Activated T-helper 1 cell treated with anti-CD3 and anti-CD28 coated beads, Interleukin-12 subunit alpha, Interleukin-12 subunit beta, Interleukin-2, Interleukin-4 antibody, amounts not matched to agents 30 ng/mL and 10 ng/mL and 1 ng/mL, durations not matched to agents 14 hours and 24 hours and 36 hours (primary cell): ENCODE measurements at regions not wholly inside any gene's neighbourhood (a gene's known extent, or its start where the extent isn't known, plus 50 kb on each side); places are given as distances from the start of the nearest gene placed in this dataset.

ENCODE experiments used
- DNase-seq: peaks from one replicate; pipeline ENCODE4 v3.0.0; 2021; ENCODE audit warnings: low spot score
- H3K27ac Mint-ChIP-seq: one replicate; pipeline ENCODE4 v1.8.0; 2021; ENCODE audit warnings: mild to moderate bottlenecking, mixed read lengths
- H3K27me3 Mint-ChIP-seq: one replicate; pipeline ENCODE4 v1.8.0; 2022; ENCODE audit warnings: mild to moderate bottlenecking, moderate library complexity, mixed read lengths; ENCODE audit not compliant: insufficient read depth
- H3K36me3 Mint-ChIP-seq: one replicate; pipeline ENCODE4 v1.8.0; 2021; ENCODE audit warnings: low read depth, mixed read lengths
- H3K4me1 Mint-ChIP-seq: one replicate; pipeline ENCODE4 v1.8.0; 2021; ENCODE audit warnings: low read depth, mixed read lengths
- H3K4me3 Mint-ChIP-seq: one replicate; pipeline ENCODE4 v1.8.0; 2021; ENCODE audit warnings: mild to moderate bottlenecking, moderate library complexity, mixed read lengths
- H3K9me3 Mint-ChIP-seq: one replicate; pipeline ENCODE4 v1.8.0; 2021; ENCODE audit warnings: mixed read lengths
- intact Hi-C: fragments of 100-400 bp; cut with micrococcal nuclease; formaldehyde crosslinking; loops from one replicate; pipeline ENCODE4 v1.15.1; 2024

GRCh38 chr4:178142724-178143123 is 700.5 kb upstream of the AGA start:
- H3K9me3 Mint-ChIP-seq, result peaks cover 31% of the 10 kb centered on the region
- H3K4me3 Mint-ChIP-seq, result no peak overlapping the region
- intact Hi-C loops, result no loop called here
- H3K27ac Mint-ChIP-seq, result no peak overlapping the region
- H3K36me3 Mint-ChIP-seq, result no peaks in the 10 kb centered on the region
- H3K4me1 Mint-ChIP-seq, result no peaks in the 10 kb centered on the region
- no peaks in the 10 kb centered on the region for H3K27me3 Mint-ChIP-seq
- no peak for DNase-seq

DNA sequence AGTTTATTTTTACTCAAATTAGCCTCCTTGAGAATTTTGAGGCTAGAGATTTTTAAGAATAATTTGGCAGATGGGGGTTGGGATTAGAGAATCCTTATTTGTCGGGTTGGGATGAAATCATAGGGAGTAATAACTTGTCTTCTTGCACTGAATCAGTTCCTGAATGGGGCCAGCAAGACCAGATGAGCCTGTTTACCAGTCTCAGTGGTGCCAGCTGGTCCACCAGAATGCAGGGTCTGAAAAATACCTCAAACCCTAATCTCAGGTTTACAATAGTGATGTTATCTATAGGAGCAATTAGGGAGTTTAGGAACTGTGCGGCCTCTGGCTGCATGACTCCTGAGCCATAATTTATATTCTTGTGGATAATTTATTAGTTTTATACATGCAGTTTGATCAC is 705.9 kb upstream of the AGA start:
- DNase-seq, result no peak
- Mint-ChIP-seq H3K4me1 (no peaks in the 10 kb centered on the region), H3K27me3 (no peaks in the 10 kb centered on the region), H3K36me3 (no peaks in the 10 kb centered on the region), H3K27ac (no peak overlapping the region), H3K9me3 (peaks cover 7% of the 10 kb centered on the region), H3K4me3 (no peak overlapping the region)
- intact Hi-C loops, result no loop called here

DNA sequence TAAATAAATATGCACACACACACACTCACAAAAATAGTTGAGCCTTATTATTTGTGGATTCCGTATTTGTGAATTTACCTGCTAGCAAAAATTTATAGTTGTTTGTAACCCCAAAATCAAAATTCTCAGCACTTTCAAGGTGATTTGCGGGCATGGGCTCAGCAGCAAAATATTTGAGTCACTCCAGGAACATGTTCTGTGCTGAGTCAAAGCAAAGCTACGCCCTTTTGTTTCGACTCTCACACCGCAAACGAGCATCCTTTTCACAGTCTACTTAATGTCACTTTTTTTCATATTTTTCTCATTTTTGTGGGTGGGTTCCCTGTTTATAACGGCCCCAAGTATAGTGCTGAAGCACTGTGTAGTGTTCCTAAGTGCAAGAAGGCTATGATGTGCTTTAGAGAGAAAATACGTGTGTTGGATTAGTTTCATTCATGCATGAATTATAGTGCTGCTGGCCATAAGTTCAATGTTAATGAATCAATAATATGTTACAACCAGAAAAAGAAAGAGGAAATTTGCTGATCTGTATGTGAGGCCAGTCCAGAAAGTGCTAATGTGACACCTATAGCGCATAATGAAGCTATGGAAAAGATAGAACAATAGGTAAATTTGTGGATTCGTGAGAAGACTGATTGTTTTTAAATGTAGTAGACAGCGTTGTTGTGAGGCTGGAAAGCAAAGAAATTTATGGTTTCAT is 723.2 kb upstream of the AGA start:
- intact Hi-C loops, result no loop called here
- Mint-ChIP-seq H3K9me3 (peaks cover 9% of the 10 kb centered on the region), H3K36me3 (no peaks in the 10 kb centered on the region), H3K4me1 (no peaks in the 10 kb centered on the region), H3K27ac (no peak overlapping the region), H3K4me3 (no peak overlapping the region), H3K27me3 (no peaks in the 10 kb centered on the region)
- no peak for DNase-seq

DNA sequence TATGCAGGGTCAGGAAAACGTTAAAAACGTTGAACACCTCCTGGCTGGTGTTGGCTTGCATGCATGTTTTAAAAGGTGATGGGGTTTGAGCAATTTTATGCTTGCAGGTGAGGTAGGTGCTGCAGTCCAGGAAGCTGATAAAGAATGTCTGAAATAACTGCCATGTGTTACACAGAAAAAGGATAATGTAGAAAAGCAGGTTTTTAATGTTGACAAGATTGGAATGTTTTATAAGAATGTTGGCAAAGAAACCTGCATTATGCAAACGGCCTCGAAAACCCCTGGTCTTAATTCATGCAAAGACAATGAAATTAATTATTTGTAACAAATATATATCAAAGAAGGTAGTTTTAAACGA is 723.7 kb upstream of the AGA start:
- H3K27ac Mint-ChIP-seq, result no peak overlapping the region
- H3K27me3 Mint-ChIP-seq, result no peaks in the 10 kb centered on the region
- intact Hi-C loops, result no loop called here
- peaks cover 9% of the 10 kb centered on the region for H3K9me3 Mint-ChIP-seq
- no peaks in the 10 kb centered on the region for H3K36me3 Mint-ChIP-seq
- H3K4me3 Mint-ChIP-seq, result no peak overlapping the region
- no peaks in the 10 kb centered on the region for H3K4me1 Mint-ChIP-seq
- DNase-seq, result no peak

DNA sequence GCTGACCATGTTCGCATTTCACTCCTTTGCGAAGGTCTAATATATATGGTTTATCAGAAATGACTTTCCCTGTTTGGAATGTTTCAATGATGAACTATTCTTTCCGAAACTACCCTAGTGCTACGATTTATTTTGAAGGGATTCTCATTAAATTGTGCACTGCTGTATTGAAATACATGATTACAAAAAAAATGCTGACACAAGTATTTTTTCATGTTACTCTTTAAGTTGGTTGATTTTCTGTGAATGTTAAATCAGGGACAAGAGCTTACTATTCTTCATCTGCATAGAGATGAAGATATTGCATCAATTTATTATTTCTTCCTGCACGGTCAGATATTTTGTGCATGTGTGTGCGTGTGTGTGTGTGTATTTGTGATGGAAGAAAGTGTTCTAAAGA is 731.5 kb upstream of the AGA start:
- Mint-ChIP-seq H3K4me1 (no peaks in the 10 kb centered on the region), H3K4me3 (no peak overlapping the region), H3K27me3 (no peaks in the 10 kb centered on the region), H3K9me3 (no peaks in the 10 kb centered on the region), H3K36me3 (no peaks in the 10 kb centered on the region), H3K27ac (no peak overlapping the region)
- DNase-seq, result no peak
- intact Hi-C loops, result no loop called here

DNA sequence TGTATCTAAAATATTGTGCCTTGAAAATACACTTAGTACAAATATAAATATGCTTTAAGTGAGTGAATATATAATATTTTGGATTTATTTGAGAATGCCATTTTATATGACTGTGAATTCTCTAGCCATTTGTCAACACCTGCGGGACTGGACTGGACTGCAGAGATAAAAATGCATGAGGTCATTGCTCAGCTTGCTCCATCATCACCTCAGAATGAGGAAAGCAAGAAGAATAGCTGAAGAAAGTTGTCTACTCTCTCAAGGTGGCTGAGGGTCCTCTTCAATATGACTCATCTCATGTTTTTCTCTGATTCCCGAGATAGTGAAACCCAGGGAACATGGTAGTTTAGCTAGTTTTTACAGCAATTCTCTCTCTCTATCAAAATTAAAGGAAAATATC is 732.5 kb upstream of the AGA start:
- intact Hi-C loops, result no loop called here
- no peak for DNase-seq
- no peaks in the 10 kb centered on the region for H3K4me1 Mint-ChIP-seq
- H3K9me3 Mint-ChIP-seq, result no peaks in the 10 kb centered on the region
- H3K27ac Mint-ChIP-seq, result no peak overlapping the region
- no peak overlapping the region for H3K4me3 Mint-ChIP-seq
- no peaks in the 10 kb centered on the region for H3K27me3 Mint-ChIP-seq
- no peaks in the 10 kb centered on the region for H3K36me3 Mint-ChIP-seq

- H3K9me3 Mint-ChIP-seq, result no peaks in the 10 kb centered on the region
- H3K27me3 Mint-ChIP-seq, result no peaks in the 10 kb centered on the region
- intact Hi-C loops, result no loop called here
- no peak overlapping the region for H3K27ac Mint-ChIP-seq
- no peaks in the 10 kb centered on the region for H3K4me1 Mint-ChIP-seq
- no peak overlapping the region for H3K4me3 Mint-ChIP-seq
- no peak for DNase-seq
- H3K36me3 Mint-ChIP-seq, result no peaks in the 10 kb centered on the region
Observed at GRCh38 chr4:178185517-178185916, 743.3 kb upstream of the AGA start.

DNA sequence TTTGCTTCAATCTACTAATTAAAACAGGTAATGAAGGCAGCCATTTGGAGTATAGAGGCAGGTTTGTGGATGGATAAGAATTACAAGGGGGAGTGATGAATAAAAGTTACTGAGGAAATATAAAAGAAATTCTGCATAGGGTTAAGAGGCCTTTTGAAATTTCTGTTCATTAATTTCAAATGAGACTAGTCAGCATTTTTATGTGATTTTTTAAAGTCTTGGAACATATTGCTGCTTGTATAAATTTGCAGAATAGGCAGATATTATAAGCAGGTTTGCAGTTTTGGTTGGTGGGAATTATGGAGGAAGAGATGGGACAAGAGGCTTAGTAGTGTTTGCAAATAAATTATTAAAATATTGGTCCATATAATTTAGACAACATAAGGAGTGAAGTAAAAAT is 750.4 kb upstream of the AGA start:
- Mint-ChIP-seq H3K4me1 (no peaks in the 10 kb centered on the region), H3K36me3 (no peaks in the 10 kb centered on the region)
- intact Hi-C loops, result no loop called here

GRCh38 chr4:178196751-178197374 is 754.6 kb upstream of the AGA start:
- H3K9me3 Mint-ChIP-seq, result no peaks in the 10 kb centered on the region
- H3K36me3 Mint-ChIP-seq, result no peaks in the 10 kb centered on the region
- DNase-seq, result no peak
- H3K4me1 Mint-ChIP-seq, result no peaks in the 10 kb centered on the region
- intact Hi-C loops, result no loop called here
- no peaks in the 10 kb centered on the region for H3K27me3 Mint-ChIP-seq
- no peak overlapping the region for H3K4me3 Mint-ChIP-seq
- H3K27ac Mint-ChIP-seq, result no peak overlapping the region

More for the DNA sequence above, 750.4 kb upstream of the AGA start:
- no peaks in the 10 kb centered on the region for H3K27me3 Mint-ChIP-seq
- no peak overlapping the region for H3K27ac Mint-ChIP-seq
- H3K9me3 Mint-ChIP-seq, result no peaks in the 10 kb centered on the region
- no peak overlapping the region for H3K4me3 Mint-ChIP-seq
- DNase-seq, result no peak

- Mint-ChIP-seq H3K27ac (no peak overlapping the region), H3K36me3 (no peaks in the 10 kb centered on the region)
- intact Hi-C loops, result no loop called here
Observed at GRCh38 chr4:178198691-178199090, 756.5 kb upstream of the AGA start.

GRCh38 chr4:178202422-178202821 is 760.2 kb upstream of the AGA start:
- Mint-ChIP-seq H3K4me1 (no peaks in the 10 kb centered on the region), H3K9me3 (peaks cover under 1% of the 10 kb centered on the region), H3K36me3 (no peaks in the 10 kb centered on the region), H3K27ac (no peak overlapping the region), H3K27me3 (no peaks in the 10 kb centered on the region), H3K4me3 (no peak overlapping the region)
- DNase-seq, result no peak
- intact Hi-C loops, result no loop called here

More at GRCh38 chr4:178198691-178199090, 756.5 kb upstream of the AGA start:
- DNase-seq, result no peak
- no peak overlapping the region for H3K4me3 Mint-ChIP-seq
- no peaks in the 10 kb centered on the region for H3K27me3 Mint-ChIP-seq
- no peaks in the 10 kb centered on the region for H3K9me3 Mint-ChIP-seq
- H3K4me1 Mint-ChIP-seq, result no peaks in the 10 kb centered on the region

- Mint-ChIP-seq H3K9me3 (peaks cover 13% of the 10 kb centered on the region), H3K4me3 (no peak overlapping the region), H3K4me1 (no peaks in the 10 kb centered on the region), H3K27ac (no peak overlapping the region), H3K36me3 (no peaks in the 10 kb centered on the region), H3K27me3 (no peaks in the 10 kb centered on the region)
- no peak for DNase-seq
- intact Hi-C loops, result no loop called here
Observed at GRCh38 chr4:178205826-178206225, 763.6 kb upstream of the AGA start.

- Mint-ChIP-seq H3K36me3 (no peaks in the 10 kb centered on the region), H3K4me1 (no peaks in the 10 kb centered on the region), H3K9me3 (no peaks in the 10 kb centered on the region), H3K27me3 (no peaks in the 10 kb centered on the region), H3K27ac (no peak overlapping the region), H3K4me3 (no peak overlapping the region)
- intact Hi-C loops, result no loop called here
- DNase-seq, result no peak
Observed at GRCh38 chr4:178215309-178215708, 773.1 kb upstream of the AGA start.

GRCh38 chr4:178215763-178216162 is 773.5 kb upstream of the AGA start:
- H3K27me3 Mint-ChIP-seq, result no peaks in the 10 kb centered on the region
- no peaks in the 10 kb centered on the region for H3K4me1 Mint-ChIP-seq
- intact Hi-C loops, result no loop called here
- no peak overlapping the region for H3K27ac Mint-ChIP-seq
- no peaks in the 10 kb centered on the region for H3K9me3 Mint-ChIP-seq
- no peaks in the 10 kb centered on the region for H3K36me3 Mint-ChIP-seq
- DNase-seq, result no peak
- H3K4me3 Mint-ChIP-seq, result no peak overlapping the region
